HG03064 (cell line): ENCODE measurements at regions not wholly inside any gene's neighbourhood (a gene's known extent, or its start where the extent isn't known, plus 50 kb on each side); places are given as distances from the start of the nearest gene placed in this dataset.
"Not testable (repeated sequence)": the region's sequence is repeated elsewhere in the genome, so short reads cannot be mapped to it uniquely, and the experiment has no call there.

Experiments used
- ATAC-seq: cut with Tn5 transposase; IDR thresholded peaks from one replicate; pipeline ENCODE4 v1.9.1; 2021; ENCODE audit warnings: low read depth; ENCODE audit not compliant: unreplicated experiment

GRCh38 chrX:859329-859728, 228.7 kb downstream of the SHOX start:
- no peak for ATAC-seq

GRCh38 chrX:858542-859078, 228.0 kb downstream of the SHOX start:
- ATAC-seq, result no peak

GRCh38 chrX:857376-857775, 226.8 kb downstream of the SHOX start:
- ATAC-seq, result no peak

GRCh38 chrX:856566-857290, 226.1 kb downstream of the SHOX start:
- ATAC-seq, result no peak

- no peak for ATAC-seq
Measured at GRCh38 chrX:853304-853703, 222.7 kb downstream of the SHOX start.

- ATAC-seq, result no peak
Measured at GRCh38 chrX:850471-850916, 219.9 kb downstream of the SHOX start.

GRCh38 chrX:848386-848785, 217.8 kb downstream of the SHOX start:
- no peak for ATAC-seq

GRCh38 chrX:843306-843705, 212.7 kb downstream of the SHOX start:
- no peak for ATAC-seq

GRCh38 chrX:840556-840955, 210.0 kb downstream of the SHOX start:
- no peak for ATAC-seq

- not testable (repeated sequence) for ATAC-seq
Measured at GRCh38 chrX:838666-839065, 208.1 kb downstream of the SHOX start.

- ATAC-seq, result not testable (repeated sequence)
Measured at GRCh38 chrX:835857-836256, 205.3 kb downstream of the SHOX start.

- no peak for ATAC-seq
Measured at GRCh38 chrX:830532-830931, 199.9 kb downstream of the SHOX start.

GRCh38 chrX:829145-829544, 198.6 kb downstream of the SHOX start:
- ATAC-seq, result no peak

- ATAC-seq, result no peak
Measured at GRCh38 chrX:828411-828959, 197.9 kb downstream of the SHOX start.

- ATAC-seq, result no peak
Measured at GRCh38 chrX:826448-826847, 195.9 kb downstream of the SHOX start.

GRCh38 chrX:825991-826390, 195.4 kb downstream of the SHOX start:
- no peak for ATAC-seq

- not testable (repeated sequence) for ATAC-seq
Measured at GRCh38 chrX:823073-823472, 192.5 kb downstream of the SHOX start.

- no peak for ATAC-seq
Measured at GRCh38 chrX:821327-822107, 190.9 kb downstream of the SHOX start.

GRCh38 chrX:819684-820083, 189.1 kb downstream of the SHOX start:
- no peak for ATAC-seq

GRCh38 chrX:817759-818300, 187.2 kb downstream of the SHOX start:
- no peak for ATAC-seq

- ATAC-seq, result not testable (repeated sequence)
Measured at GRCh38 chrX:817147-817546, 186.6 kb downstream of the SHOX start.
